ENCODE measurements at regions not wholly inside any gene's neighbourhood (a gene's known extent, or its start where the extent isn't known, plus 50 kb on each side); places are given as distances from the start of the nearest gene placed in this dataset.

DNA sequence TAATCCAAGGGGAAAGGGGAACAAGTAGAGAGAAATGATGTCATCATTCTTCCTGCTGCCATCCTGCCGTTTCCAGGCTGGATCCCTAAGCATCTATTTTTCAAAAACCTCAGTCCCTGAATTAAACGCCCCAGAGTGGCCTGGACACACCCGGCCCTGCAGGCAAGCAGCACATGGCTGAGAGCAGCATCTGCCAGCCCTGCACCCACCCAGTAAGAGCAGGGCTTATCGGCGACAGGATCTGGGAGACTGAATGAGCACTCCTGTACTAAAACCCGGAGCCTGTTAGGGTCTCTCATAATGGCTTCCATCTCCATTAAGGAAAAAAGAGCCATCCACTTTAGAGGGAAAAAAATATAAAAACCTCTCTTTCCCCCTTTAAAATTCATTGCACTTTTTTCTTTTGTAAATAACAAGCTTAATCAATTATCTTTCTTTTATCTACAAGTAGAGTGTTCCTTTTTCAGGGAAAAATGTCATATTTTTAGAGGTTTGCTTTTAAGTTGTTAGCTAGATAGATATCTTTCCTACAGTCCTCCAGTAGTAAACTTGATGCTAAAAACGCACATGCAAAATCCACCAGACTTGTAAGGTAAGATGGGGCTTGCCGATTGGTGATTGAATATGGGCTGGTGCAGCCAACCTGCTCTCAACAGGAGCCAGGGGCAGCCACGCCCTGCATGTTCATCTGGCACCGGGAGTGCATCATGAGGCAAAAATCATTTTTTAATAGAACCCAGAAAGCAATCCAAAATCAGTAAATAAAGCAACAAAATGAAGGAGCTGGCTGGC, 457.8 kb downstream of the EIPR1 start:
- Histone ChIP-seq H3K4me3 (ENCODE audit: low read length) (no peak overlapping the region), H3K27ac (ENCODE audit: low read depth, low read length) (no peak overlapping the region), H3K9ac (ENCODE audit: low read length) (no peak overlapping the region), H3K36me3 (ENCODE audit: control insufficient read depth, insufficient read depth, low read length) (no peaks in the 10 kb centered on the region), H2BK5ac (ENCODE audit: low read length) (no peak overlapping the region), H2AK5ac (ENCODE audit: low read length) (no peak overlapping the region), H4K5ac (ENCODE audit: low read length) (no peak overlapping the region), H4K8ac (ENCODE audit: low read depth, low read length) (no peak overlapping the region), H2BK15ac (replicated peaks; ENCODE audit: low read depth) (no peak overlapping the region), H3K18ac (ENCODE audit: low read length) (no peak overlapping the region), H3K27me3 (ENCODE audit: insufficient read depth, low read length, poor library complexity) (no peaks in the 10 kb centered on the region), H3K79me1 (ENCODE audit: low read length) (no peaks in the 10 kb centered on the region), H3K4ac (ENCODE audit: low read depth, low read length) (no peak overlapping the region), H3K79me2 (ENCODE audit: control insufficient read depth, insufficient read depth, low read length) (no peaks in the 10 kb centered on the region), H2BK120ac (ENCODE audit: low read depth, low read length) (no peak overlapping the region), H3K56ac (ENCODE audit: low read length) (no peak overlapping the region), H3K23ac (ENCODE audit: low read length) (no peak overlapping the region), H3K4me1 (ENCODE audit: control insufficient read depth, low read depth, low read length) (no peaks in the 10 kb centered on the region), H3K4me2 (ENCODE audit: low read length) (no peak overlapping the region)
- DNase-seq, result no peak
- no CpG with 5 or more reads among the region's 10 CpGs for WGBS (ENCODE audit: extremely low coverage, insufficient coverage, low lambda C conversion rate)

DNA sequence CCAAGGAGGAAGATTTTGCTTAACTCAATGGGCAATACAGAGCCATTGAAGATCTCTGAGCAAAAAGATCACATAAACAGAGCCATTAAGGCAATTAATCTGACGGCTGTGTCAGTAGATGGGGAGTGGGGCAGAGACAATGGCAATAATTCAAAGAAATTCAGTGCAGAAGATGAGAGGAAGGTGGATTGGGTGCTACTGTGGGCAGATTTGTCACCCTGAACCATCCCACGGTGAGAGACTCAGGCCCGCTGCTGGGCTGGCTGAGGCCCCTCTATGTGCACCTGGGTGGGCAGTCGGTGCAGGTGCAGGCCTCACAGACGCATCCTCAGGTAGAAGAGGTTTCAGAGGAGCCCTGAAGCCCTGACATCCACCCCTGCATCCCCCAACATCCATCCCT, 458.6 kb downstream of the EIPR1 start:
- Histone ChIP-seq H4K5ac (ENCODE audit: low read length) (no peak overlapping the region), H2BK15ac (replicated peaks; ENCODE audit: low read depth) (no peak overlapping the region), H3K79me2 (ENCODE audit: control insufficient read depth, insufficient read depth, low read length) (no peaks in the 10 kb centered on the region), H3K23ac (ENCODE audit: low read length) (no peak overlapping the region), H3K56ac (ENCODE audit: low read length) (no peak overlapping the region), H3K4me1 (ENCODE audit: control insufficient read depth, low read depth, low read length) (no peaks in the 10 kb centered on the region), H3K4ac (ENCODE audit: low read depth, low read length) (no peak overlapping the region), H3K27me3 (ENCODE audit: insufficient read depth, low read length, poor library complexity) (no peaks in the 10 kb centered on the region), H3K4me2 (ENCODE audit: low read length) (no peak overlapping the region), H2BK120ac (ENCODE audit: low read depth, low read length) (no peak overlapping the region), H3K18ac (ENCODE audit: low read length) (no peak overlapping the region), H3K27ac (ENCODE audit: low read depth, low read length) (no peak overlapping the region), H3K4me3 (ENCODE audit: low read length) (no peak overlapping the region), H2BK5ac (ENCODE audit: low read length) (no peak overlapping the region), H2AK5ac (ENCODE audit: low read length) (no peak overlapping the region), H3K9ac (ENCODE audit: low read length) (no peak overlapping the region), H3K79me1 (ENCODE audit: low read length) (no peaks in the 10 kb centered on the region), H3K36me3 (ENCODE audit: control insufficient read depth, insufficient read depth, low read length) (no peaks in the 10 kb centered on the region), H4K8ac (ENCODE audit: low read depth, low read length) (no peak overlapping the region)
- WGBS (ENCODE audit: extremely low coverage, insufficient coverage, low lambda C conversion rate), result no CpG with 5 or more reads among the region's 5 CpGs
- no peak for DNase-seq

DNA sequence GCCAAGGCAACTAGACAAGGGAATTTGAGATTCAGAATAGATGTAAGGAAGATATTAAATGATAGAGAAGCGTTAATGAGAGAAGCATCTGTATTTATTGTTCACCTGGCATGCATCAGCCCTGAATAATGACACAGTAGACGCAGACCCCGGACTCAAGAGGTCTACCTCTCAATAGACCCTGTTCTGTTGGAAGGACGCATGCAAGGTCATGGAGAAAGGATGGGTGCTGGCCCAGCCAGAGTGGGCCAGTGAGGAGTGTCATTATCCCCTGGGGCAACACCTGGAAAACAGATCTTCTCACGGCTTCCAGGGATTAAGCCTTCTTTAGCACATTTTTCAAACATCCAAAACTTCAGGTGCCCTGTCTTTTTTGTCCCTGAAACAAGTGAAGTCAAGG, 461.0 kb downstream of the EIPR1 start:
- no peak overlapping the region for H4K8ac ChIP-seq (ENCODE audit: low read depth, low read length)
- H2AK5ac ChIP-seq (ENCODE audit: low read length), result no peak overlapping the region
- no peak overlapping the region for H3K4me2 ChIP-seq (ENCODE audit: low read length)
- H3K36me3 ChIP-seq (ENCODE audit: control insufficient read depth, insufficient read depth, low read length), result no peaks in the 10 kb centered on the region
- no peak overlapping the region for H3K4me3 ChIP-seq (ENCODE audit: low read length)
- no peak overlapping the region for H3K18ac ChIP-seq (ENCODE audit: low read length)
- H3K56ac ChIP-seq (ENCODE audit: low read length), result no peak overlapping the region
- no peaks in the 10 kb centered on the region for H3K79me1 ChIP-seq (ENCODE audit: low read length)
- WGBS (ENCODE audit: extremely low coverage, insufficient coverage, low lambda C conversion rate), result no CpG with 5 or more reads among the region's 5 CpGs
- DNase-seq, result no peak
- no peak overlapping the region for H2BK5ac ChIP-seq (ENCODE audit: low read length)
- H2BK120ac ChIP-seq (ENCODE audit: low read depth, low read length), result no peak overlapping the region
- H3K27me3 ChIP-seq (ENCODE audit: insufficient read depth, low read length, poor library complexity), result no peaks in the 10 kb centered on the region
- no peak overlapping the region for H3K27ac ChIP-seq (ENCODE audit: low read depth, low read length)
- H2BK15ac ChIP-seq (replicated peaks; ENCODE audit: low read depth), result no peak overlapping the region
- no peak overlapping the region for H4K5ac ChIP-seq (ENCODE audit: low read length)
- no peak overlapping the region for H3K9ac ChIP-seq (ENCODE audit: low read length)
- H3K4ac ChIP-seq (ENCODE audit: low read depth, low read length), result no peak overlapping the region
- no peaks in the 10 kb centered on the region for H3K79me2 ChIP-seq (ENCODE audit: control insufficient read depth, insufficient read depth, low read length)
- H3K23ac ChIP-seq (ENCODE audit: low read length), result no peak overlapping the region
- no peaks in the 10 kb centered on the region for H3K4me1 ChIP-seq (ENCODE audit: control insufficient read depth, low read depth, low read length)

DNA sequence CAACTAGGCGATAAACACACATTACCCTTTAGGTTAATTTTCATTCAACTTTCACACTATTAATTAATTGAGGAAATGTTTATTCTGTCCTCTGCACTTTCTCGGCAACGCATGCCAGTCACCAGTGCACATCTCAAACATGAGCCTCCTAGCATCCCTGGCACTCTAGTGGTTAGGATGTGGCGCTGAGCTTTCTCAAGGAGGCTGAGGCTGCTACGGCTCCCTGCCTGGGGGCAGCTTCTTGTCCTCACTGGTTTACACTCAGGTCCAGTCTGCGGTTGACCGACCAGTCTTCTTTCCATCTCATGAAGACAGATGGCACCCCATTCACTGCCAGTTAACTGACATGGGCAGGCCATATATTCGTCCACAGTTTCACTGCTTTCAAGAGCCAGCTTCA, 463.4 kb downstream of the EIPR1 start:
- Histone ChIP-seq H3K9ac (ENCODE audit: low read length) (no peak overlapping the region), H3K56ac (ENCODE audit: low read length) (no peak overlapping the region), H3K23ac (ENCODE audit: low read length) (no peak overlapping the region), H2BK5ac (ENCODE audit: low read length) (no peak overlapping the region), H3K27me3 (ENCODE audit: insufficient read depth, low read length, poor library complexity) (no peaks in the 10 kb centered on the region), H3K4ac (ENCODE audit: low read depth, low read length) (no peak overlapping the region), H3K18ac (ENCODE audit: low read length) (no peak overlapping the region), H3K79me1 (ENCODE audit: low read length) (no peaks in the 10 kb centered on the region), H3K27ac (ENCODE audit: low read depth, low read length) (no peak overlapping the region), H3K4me3 (ENCODE audit: low read length) (no peak overlapping the region), H4K5ac (ENCODE audit: low read length) (no peak overlapping the region), H2BK120ac (ENCODE audit: low read depth, low read length) (no peak overlapping the region), H3K4me2 (ENCODE audit: low read length) (no peak overlapping the region), H2BK15ac (replicated peaks; ENCODE audit: low read depth) (no peak overlapping the region), H3K79me2 (ENCODE audit: control insufficient read depth, insufficient read depth, low read length) (no peaks in the 10 kb centered on the region), H4K8ac (ENCODE audit: low read depth, low read length) (no peak overlapping the region), H2AK5ac (ENCODE audit: low read length) (no peak overlapping the region), H3K36me3 (ENCODE audit: control insufficient read depth, insufficient read depth, low read length) (no peaks in the 10 kb centered on the region), H3K4me1 (ENCODE audit: control insufficient read depth, low read depth, low read length) (no peaks in the 10 kb centered on the region)
- no peak for DNase-seq
- no CpG with 5 or more reads among the region's 8 CpGs for WGBS (ENCODE audit: extremely low coverage, insufficient coverage, low lambda C conversion rate)

DNA sequence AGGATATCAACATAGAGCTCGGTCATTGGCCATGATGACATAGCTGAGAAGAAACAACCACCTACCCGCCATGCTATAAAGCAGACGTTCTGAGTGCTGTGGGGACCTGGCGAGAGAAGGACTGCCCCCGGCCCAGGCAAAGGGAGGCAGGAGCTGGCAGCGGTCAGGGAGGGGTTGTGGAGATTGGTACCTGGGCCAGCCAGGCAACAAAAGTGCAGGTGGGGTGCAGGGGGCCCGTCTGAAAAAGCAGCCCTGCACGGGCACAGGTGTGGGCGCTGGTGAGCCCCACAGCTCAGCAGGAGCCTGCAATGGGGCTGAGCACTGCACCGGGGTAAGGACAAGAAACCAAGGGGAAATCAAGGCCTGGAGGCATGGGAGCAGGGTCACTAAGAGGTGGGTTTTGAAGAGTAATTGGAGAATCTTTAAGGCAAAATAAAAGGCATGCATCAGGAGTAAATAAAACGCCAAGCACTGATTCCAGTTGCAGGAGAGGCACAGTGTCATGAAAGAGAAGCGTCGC, 464.0 kb downstream of the EIPR1 start:
- Histone ChIP-seq H3K4me3 (ENCODE audit: low read length) (no peak overlapping the region), H3K4ac (ENCODE audit: low read depth, low read length) (no peak overlapping the region), H4K8ac (ENCODE audit: low read depth, low read length) (no peak overlapping the region), H2BK120ac (ENCODE audit: low read depth, low read length) (no peak overlapping the region), H3K9ac (ENCODE audit: low read length) (no peak overlapping the region), H3K4me2 (ENCODE audit: low read length) (no peak overlapping the region), H3K4me1 (ENCODE audit: control insufficient read depth, low read depth, low read length) (no peaks in the 10 kb centered on the region), H3K79me1 (ENCODE audit: low read length) (no peaks in the 10 kb centered on the region), H3K27ac (ENCODE audit: low read depth, low read length) (no peak overlapping the region), H3K23ac (ENCODE audit: low read length) (no peak overlapping the region), H4K5ac (ENCODE audit: low read length) (no peak overlapping the region), H3K56ac (ENCODE audit: low read length) (no peak overlapping the region), H3K18ac (ENCODE audit: low read length) (no peak overlapping the region), H2BK5ac (ENCODE audit: low read length) (no peak overlapping the region), H3K36me3 (ENCODE audit: control insufficient read depth, insufficient read depth, low read length) (no peaks in the 10 kb centered on the region), H3K79me2 (ENCODE audit: control insufficient read depth, insufficient read depth, low read length) (no peaks in the 10 kb centered on the region), H2AK5ac (ENCODE audit: low read length) (no peak overlapping the region), H2BK15ac (replicated peaks; ENCODE audit: low read depth) (no peak overlapping the region), H3K27me3 (ENCODE audit: insufficient read depth, low read length, poor library complexity) (no peaks in the 10 kb centered on the region)
- no CpG with 5 or more reads among the region's 13 CpGs for WGBS (ENCODE audit: extremely low coverage, insufficient coverage, low lambda C conversion rate)
- DNase-seq, result no peak

DNA sequence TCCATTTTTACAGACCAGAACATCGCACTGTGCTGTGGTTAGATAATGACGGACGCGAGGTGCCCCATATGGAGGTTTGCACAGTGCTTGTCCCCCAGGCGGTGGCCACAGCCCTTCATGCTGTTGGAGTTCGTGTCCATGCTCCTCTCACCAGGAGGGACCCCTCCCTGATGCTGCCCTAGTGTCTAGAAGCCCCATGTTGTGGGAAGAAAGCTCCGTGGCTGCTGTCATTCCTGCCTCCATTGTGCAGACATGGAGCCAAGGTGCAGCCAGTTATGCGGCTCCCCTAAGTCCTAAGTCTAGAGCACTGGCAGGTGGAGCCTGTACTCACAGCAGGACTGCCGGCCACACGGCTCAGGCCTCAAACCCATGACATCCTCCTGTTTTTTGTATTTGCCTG, 464.9 kb downstream of the EIPR1 start:
- H3K4me1 ChIP-seq (ENCODE audit: control insufficient read depth, low read depth, low read length), result no peaks in the 10 kb centered on the region
- H3K36me3 ChIP-seq (ENCODE audit: control insufficient read depth, insufficient read depth, low read length), result no peaks in the 10 kb centered on the region
- no peak overlapping the region for H3K23ac ChIP-seq (ENCODE audit: low read length)
- H3K4ac ChIP-seq (ENCODE audit: low read depth, low read length), result no peak overlapping the region
- H2AK5ac ChIP-seq (ENCODE audit: low read length), result no peak overlapping the region
- no peak overlapping the region for H3K9ac ChIP-seq (ENCODE audit: low read length)
- H3K27ac ChIP-seq (ENCODE audit: low read depth, low read length), result no peak overlapping the region
- no CpG with 5 or more reads among the region's 10 CpGs for WGBS (ENCODE audit: extremely low coverage, insufficient coverage, low lambda C conversion rate)
- no peaks in the 10 kb centered on the region for H3K79me2 ChIP-seq (ENCODE audit: control insufficient read depth, insufficient read depth, low read length)
- no peak overlapping the region for H2BK120ac ChIP-seq (ENCODE audit: low read depth, low read length)
- H3K4me2 ChIP-seq (ENCODE audit: low read length), result no peak overlapping the region
- no peak overlapping the region for H3K56ac ChIP-seq (ENCODE audit: low read length)
- no peak overlapping the region for H3K18ac ChIP-seq (ENCODE audit: low read length)
- H4K8ac ChIP-seq (ENCODE audit: low read depth, low read length), result no peak overlapping the region
- H3K4me3 ChIP-seq (ENCODE audit: low read length), result no peak overlapping the region
- no peak overlapping the region for H2BK5ac ChIP-seq (ENCODE audit: low read length)
- no peak overlapping the region for H4K5ac ChIP-seq (ENCODE audit: low read length)
- H3K27me3 ChIP-seq (ENCODE audit: insufficient read depth, low read length, poor library complexity), result no peaks in the 10 kb centered on the region
- no peak for DNase-seq
- H2BK15ac ChIP-seq (replicated peaks; ENCODE audit: low read depth), result no peak overlapping the region
- H3K79me1 ChIP-seq (ENCODE audit: low read length), result no peaks in the 10 kb centered on the region

Measured in mesendoderm (in vitro differentiated cells).